ENCODE measurements at regions not wholly inside any gene's neighbourhood (a gene's known extent, or its start where the extent isn't known, plus 50 kb on each side); places are given as distances from the start of the nearest gene placed in this dataset.
"Not testable (repeated sequence)": the region's sequence is repeated elsewhere in the genome, so short reads cannot be mapped to it uniquely, and the experiment has no call there.

DNA sequence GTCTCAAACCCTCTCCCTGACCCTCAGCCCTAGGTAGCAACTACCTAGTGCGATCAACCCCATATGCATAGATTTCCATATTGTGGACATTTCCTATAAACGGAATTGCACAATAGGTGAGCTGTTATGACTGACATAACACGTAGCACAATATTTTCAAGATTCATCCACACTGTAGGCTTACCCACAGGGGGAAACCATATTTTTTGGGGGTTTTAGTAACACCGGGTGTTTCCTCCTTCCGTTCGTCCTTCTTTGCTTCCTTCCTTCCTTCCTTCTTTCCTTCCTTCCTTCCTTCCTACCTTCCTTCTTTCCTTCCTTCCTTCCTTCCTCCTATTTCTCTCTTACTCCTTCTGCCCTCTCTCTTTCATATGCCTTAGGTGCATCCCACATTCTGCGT, 524.2 kb downstream of the CWH43 start:
- not testable (repeated sequence) for DNase-seq

DNA sequence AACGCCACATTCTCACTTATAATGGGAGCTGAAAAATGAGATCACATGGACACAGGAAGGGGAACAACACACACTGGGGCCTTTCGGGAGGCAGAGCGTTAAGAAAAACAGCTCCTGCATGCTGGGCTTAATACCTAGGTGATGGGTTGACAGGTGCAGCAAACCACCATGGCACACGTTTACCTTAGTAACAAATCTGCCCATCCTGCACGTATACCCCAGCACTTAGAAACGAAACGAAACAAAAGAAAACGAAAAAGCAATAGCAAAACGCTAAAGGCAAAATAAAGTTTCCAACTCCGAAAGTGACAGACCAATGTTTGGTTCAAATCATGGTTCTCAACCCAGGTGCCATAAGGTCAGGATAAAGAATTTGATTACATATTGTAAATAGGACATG, 525.3 kb downstream of the CWH43 start:
- not testable (repeated sequence) for DNase-seq

DNA sequence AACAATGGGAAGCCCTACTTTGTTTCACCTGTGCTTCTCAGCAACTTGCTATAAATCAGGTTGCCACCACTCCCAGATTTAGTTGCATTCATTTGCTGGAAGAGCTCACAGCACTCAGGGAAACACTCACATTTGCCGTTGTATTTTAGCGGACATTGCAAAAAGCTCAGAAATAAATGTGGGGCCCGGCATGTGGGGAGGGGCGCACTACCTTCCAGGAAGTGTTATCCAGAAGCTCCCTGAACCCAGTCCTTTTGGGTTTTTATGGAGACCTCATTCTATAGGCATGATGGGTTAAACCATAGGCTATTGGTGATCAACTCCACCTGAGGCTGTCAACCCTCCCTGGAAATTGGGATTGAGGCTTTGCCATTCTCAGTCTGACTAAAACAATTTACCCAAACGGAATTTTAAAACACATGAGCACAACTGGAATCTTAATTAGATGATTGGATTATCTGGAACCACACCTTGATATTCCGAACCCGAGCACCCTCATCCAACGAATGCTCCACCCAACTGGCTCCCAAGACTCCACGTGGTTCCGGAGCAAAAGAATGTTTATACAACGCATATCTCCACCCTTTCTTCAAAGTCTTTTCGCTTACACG, 525.9 kb downstream of the CWH43 start:
- peak; percentile 63 for DNase-seq

DNA sequence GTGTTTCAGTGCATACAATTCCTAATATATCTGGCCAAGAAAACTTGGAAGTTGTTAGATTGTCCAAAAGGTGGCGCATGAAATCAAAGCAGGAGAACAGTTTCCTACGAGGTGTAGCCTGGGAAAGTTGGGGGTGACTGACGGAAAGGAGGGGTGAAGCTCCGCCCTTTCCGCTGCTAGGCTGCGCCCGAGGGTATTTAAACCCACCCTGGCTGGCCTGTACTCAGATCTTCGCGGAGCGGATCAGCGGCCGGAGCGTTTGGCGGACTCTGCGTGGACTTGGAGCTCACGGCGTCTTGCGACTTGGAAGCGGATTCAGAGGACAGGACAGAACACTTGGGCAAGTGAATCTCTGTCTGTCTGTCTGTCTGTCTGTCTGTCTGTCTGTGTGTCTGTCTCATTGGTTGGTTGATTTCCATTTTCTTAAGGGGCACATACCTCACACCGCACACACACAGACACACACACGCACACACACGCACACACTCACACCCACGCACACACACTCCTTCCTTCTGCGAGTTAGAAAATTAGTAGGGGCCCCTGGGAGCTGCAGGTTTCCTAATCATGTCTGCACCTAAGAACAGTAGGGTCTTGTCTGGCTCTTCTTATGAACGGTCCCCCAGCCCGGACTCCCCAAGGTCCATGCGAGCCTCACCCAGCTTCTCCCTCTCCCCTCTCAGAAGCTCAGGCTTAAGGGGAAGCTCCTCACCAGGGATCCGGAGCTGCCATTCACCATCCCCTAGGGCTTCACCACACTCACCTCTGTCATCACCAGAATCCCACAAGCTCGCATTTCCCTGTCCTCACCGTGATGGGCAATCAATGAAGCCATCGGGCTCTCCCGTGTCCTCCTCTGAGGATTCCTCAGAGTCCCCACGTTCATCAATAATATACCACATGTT, 526.8 kb downstream of the CWH43 start:
- DNase-seq = peak; percentile 68

DNA sequence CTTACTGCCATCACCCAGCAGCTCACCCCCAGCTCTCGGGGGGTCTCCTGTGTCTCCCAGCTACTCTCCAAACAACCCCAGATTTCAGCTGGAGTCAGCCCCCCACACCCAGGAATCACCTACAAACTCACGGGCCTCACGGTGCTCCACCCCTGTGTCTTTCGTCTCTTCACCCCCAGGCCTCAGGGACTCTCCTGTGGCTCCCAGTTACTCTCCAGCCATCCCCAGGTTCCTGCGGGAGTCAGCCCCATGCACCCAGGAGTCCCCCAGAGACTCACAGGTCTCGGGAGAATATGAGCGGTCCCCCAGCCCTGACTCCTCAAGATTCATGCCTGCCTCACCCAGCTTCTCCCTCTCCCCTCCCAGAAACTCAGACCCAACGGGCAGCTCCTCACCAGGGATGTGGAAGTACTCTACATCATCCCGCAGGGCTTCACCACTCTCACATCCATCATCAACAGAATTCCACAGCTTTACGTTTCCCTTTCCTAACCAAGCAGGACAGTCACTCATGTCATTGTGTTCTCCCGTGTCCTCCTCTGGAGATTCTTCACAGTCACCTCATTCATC, 527.6 kb downstream of the CWH43 start:
- peak; percentile 62 for DNase-seq

DNA sequence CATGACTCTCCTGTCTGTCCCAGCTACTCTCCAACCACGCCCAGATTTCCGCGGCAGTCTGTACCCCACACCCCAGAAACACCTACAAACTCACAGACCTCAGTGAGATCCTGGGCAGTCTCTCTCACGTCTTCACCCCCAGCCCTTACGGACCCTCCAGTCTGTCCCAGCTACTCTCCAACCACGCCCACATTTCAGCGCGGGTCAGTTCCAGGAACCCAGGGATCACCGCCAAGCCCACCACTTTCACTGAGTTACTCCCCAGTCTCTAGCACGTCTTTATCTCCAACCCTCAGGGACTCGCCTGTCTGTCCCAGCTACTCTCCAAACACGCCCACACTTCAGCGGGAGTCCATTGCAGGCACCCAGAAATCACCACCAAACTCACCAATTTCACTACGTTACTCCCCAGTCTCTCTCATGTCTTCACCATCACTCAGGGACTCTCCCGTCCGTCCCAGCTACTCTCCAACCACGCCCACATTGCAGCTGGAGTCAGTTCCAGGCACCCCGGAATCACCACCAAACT, 528.2 kb downstream of the CWH43 start:
- peak; percentile 65 for DNase-seq

DNA sequence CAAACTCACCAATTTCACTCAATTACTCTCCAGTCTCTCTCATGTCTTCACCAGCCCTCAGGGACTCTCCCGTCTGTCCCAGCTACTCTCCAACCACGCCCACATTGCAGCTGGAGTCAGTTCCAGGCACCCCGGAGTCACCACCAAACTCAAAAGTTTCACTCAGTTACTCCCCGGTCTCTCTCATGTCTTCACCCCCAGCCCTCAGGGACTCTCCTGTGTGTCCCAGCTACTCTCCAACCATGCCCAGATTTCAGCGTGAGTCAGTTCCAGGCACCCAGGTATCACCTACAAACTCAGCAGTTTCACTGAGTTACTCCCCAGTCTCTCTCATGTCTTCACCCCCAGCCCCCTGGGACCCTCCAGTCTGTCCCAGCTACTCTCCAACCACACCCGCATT, 528.8 kb downstream of the CWH43 start:
- DNase-seq = peak; percentile 61

DNA sequence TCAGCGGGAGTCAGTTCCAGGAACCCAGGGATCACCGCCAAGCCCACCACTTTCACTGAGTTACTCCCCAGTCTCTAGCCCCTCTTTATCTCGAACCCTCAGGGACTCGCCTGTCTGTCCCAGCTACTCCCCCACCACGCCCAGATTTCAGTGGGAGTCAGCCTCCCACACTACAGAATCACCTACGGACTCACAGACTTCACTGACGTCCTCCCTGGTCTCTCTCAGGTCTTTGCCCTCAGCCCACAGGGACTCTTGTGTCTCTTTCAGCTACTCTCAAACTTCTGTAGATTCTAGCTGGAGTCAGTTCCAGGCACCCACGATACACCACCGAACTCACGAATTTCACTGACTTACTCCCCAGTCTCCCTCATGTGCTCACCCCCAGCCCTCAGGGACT, 529.2 kb downstream of the CWH43 start:
- not testable (repeated sequence) for DNase-seq

DNA sequence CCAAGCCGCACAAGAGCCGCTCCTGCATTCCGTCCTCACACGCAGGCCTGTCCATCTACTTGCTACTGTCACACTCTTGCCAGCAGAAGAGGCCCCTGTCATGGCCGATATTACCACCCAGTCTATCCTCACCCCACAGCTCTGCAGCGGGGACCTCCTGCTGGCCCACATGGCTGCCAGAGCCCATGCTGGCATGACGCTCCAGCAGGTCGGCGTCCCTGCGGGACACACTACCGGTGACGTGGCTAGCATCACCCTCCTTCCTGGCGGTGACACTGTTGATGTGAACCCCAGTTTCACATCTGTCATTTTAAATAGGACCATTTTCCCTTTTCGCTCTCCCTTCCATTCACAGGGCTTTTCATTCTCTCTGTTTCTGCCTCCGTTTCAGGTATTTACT, 530.0 kb downstream of the CWH43 start:
- DNase-seq = not testable (repeated sequence)

DNA sequence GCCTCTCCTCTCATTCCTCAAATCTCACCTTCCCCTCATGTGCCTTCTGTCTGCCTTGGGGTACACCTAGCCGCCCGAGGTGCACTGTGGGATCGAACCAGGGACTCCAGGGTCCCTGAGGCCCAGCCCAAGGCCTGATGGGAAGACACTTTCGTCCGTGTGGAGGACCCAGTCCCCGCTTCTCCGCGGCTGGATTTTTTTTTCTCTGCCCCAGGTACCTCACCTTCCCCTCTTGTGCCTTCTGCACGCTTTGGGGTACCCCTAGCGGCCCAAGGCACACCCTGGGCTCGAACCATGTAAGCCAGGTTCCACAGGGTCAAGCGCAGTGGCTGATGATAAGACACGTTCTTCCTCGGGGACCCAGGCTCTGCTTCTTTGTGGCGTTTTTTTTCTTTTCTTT, 530.7 kb downstream of the CWH43 start:
- no peak for DNase-seq

DNA sequence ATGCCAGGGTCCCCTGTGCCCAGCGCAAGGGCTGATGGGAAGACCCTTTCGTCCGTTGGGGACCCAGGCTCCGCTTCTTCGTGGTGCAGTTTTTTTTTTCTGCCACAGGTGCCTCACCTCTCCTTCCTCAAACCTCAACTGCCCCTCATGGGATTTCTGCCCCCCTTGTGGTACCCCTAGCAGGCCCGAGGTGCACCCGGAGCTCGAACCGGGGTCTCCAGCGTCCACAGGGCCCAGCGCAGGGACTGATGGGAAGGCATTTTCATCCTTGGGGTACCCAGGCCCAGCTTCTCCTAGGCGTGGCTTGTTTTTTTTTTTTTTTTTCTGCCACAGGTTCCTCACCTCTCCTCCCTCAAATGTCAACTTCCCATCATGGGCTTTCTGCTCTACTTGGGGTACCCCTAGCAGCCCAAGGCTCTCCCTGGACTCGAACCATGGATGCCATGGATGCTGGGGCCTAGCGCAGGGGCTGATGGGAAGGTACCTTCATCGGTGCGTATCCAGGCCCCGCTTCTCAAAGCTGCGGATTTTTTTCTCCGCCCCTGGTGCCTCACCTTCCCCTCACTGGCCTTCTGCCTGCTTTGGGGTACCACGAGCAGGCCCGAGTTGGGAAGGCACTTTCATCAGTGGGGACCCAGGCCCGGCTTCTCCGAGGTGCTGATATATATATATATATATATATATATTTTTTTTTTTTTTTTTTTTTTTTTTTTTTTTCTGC, 531.6 kb downstream of the CWH43 start:
- not testable (repeated sequence) for DNase-seq

DNA sequence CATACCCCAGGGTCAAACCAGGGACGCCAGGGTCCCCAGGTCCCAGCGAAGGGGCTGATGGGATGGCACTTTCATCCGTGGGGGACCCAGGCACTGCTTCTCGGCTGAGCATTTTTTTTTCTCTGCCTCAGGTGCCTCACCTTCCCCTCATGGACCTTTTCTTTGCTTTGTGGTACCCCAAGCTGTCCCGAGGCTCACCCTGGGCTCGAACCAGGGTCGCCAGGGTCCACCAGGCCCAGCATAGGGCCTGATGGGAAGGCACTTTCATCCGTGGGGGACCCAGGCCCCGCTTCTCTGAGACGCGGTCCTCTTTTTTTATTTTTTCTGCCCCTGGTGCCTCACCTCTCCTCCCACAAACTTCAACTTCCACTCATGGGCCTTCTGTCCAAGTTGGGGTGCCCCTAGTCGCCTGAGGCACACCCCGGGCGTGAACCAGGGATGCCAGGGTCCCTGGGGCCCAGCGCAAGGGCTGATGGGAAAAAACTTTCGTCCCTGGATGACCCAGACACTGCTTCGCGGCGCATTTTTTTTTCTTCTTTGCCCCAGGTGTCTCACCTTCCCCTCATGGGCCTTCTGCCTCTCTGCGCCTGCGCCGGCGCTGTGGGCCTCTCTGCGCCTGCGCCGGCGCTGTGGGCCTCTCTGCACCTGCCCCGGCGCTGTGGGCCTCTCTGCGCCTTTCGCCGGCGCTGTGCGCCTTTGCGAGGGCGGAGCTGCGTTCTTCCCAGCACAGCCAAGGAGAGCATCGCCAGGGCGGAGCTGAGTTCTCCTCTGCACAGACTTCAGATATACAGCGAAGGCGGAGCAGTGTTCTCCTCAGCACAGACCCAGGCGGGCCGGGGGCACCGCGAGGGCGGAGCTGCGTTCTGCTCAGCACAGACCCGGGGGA, 533.3 kb downstream of the CWH43 start:
- DNase-seq = not testable (repeated sequence)

DNA sequence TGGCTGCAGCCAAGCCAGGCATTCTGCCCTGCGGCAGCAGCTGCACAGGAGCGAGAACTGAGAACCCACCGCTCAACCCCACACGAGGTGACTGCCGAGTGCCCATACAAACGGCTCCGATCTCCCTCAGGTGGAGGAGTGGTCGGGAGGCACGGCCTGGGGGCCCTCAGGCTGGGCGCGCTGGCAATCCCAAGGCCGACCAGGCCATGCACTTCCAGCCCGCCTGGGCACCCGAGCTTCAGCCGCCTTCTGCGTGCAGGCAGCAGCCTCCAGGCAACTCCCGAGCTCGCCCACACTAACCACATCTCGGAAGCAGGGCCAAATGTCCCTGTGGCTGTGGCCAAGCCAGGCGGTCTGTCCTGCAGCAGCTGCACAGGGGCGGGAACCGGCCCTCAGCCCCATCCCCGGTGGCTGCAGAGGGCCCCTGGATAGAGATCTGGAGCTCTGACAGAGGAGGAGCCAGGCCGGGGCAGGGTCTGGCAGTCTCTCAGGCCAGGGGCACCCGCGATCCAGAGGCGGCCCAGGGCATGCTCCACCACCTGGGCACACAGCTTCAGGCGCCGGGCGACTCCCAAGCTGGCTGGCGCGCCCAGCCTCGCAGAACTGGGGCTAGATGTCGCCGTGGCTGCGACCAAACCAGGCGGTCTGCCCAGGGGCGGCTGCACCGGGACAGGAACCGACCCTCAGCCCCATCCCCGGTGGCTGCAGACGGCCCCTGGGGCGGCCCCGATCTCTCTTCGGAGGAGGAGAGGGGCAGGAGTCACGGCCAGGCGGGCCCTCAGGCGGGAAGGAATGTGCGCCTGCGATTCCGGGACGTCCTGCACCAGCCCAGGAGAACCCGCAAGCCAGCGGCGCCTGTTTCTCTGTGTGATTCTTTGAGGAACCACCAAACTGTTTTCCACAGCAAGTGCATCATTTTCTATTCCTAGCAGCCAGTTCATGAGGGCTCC, 538.0 kb downstream of the CWH43 start:
- DNase-seq = not testable (repeated sequence)

DNA sequence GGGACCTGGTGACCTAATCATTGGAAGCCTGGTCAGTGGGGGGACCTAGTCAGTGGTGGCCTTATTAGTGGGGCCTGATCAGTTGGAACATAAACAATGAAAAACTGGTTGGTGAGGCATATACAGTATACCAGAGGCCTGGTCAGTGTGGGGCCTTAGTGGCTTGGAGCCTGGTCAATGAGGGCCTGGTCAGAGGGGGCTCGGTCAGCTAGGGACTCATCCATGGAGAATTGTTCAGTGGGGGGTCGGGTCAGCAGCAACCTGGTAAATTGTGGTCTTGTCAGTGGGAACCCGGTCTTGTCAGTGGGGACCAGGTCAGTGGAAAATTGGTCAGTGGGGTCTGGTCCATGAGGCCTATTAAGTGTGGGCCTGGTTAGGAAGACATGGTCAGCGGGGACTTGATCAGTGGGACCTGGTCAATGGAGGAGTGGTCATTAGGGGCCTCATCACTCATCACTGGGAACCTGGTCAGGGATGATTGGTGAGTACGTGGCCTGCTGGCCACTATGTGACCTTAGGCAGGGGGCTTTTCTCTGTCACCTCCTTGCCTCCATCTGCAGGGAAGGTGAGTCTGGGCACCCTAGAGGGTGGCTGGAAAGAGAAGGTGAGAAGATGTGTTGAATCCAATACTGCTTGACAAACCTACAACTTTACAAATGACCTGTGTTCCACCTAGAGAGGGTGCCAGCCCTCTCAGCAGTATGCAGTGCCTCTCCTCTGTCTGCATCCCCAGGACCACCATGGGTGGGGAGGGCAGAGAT, 573.0 kb downstream of the CWH43 start:
- not testable (repeated sequence) for DNase-seq

DNA sequence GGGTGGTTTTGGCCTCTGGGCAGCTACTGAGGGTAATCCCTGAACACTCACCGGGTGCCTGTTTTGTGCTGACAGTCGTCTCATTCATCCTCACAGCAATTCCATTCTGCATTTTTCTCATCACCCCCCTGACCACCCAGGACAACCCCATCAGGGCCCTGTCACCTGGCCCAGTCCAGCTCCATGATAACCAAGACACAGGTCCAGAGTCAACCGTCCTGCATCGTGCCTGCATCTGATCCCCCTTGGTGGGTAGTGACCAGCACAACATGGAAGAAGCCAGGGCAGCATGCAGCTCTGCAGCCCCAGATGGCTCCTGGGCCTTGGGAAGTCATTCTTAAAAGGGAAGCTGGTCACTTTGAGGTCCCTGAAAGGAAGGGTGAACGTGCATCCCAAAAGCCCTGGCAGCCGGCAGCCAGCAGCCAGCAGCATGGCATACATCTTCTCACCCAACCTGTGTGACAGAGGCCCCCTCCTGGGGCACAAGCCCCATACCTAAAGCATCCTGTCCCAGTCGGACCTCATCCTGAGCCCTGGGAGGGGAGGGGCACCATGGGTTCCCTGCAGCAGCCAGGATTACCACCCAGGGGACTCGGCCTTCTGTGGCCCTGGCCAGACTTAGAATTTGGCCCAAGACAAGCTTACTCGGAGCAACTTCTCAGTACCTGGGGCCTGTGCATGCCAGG, 574.2 kb downstream of the CWH43 start:
- DNase-seq = not testable (repeated sequence)

DNA sequence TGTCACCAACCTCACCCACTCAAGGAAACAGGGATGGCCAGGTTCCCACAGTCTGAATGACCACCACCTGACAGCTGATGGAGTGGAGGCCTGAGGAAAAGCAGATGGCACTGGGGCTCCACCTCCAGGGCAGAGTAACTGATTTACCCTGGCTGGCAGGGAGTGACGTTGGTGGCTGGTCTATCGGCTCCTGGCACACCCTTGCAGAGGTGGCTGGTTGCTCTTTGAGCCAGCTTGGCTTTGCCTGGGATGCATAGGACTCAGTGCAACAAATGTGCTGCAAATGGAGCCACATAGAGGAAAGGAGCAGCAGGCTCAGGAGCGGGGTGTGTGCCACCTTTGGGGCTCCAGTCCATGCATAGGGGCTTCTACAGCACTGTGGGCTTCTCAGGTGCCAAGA, 574.8 kb downstream of the CWH43 start:
- DNase-seq = not testable (repeated sequence)

DNA sequence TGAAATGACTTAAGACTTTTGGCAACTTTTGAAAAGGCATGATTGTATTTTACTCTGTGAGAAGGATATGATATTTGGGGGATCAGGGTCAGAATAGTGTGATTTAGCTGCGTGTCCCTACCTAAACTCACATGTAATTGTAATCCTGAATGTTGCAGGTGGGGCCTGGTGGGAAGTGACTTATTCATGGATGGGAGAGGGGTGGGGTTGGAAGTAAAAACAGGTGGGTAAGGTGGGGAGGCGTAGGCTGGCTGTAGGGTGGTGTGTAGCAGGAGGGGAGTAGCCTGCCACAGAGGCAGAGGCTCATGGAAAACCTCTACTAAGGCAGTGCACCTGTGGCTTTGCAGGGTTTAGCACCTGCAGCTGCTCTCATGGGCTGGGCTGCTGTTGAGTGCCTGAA, 584.2 kb downstream of the CWH43 start:
- DNase-seq = not testable (repeated sequence)

DNA sequence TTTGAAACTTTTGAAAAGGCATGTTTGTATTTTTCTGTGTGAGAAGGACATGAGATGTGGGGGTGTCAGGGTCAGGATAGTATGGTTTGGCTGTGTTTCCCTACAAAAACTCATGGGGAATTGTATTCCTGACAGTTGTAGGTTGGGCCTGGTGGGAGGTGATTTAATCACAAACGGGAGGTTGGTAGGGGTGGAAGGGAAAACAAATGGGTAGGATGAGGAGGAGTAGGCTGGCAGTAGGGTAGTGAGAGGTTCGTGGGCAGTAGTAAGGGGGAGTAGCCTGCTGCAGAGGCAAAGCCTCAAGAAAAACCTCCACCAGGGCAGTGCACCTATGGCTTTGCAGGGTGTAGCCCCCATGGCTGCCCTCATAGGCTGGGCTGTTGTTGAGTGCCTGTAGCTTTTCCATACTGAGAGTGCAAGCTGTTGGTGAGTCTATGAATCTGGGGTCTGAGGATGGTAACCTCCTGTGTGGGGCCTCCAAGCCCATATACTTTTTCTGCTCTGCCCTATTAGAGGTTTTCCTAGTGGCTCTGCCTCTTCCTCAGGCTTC, 587.7 kb downstream of the CWH43 start:
- DNase-seq = not testable (repeated sequence)

DNA sequence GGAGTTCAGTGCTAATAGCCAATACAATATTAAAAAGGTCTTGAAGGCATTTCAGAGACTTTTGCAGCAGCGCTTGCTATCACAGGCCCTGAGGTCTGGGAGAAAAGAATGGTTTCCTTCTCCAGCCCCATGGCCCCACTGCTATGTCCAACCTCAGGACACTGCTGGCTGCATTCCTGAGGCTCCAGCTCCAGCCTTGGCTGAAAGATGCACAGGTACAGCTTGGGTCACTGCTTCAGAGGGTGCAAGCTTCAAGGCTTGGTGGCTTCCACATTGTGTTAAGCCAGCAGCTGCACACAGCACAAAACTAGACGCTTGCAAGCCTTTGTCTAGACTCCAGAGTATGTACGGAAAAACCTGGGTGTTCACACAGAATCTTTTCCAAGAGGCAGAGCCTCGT, 589.2 kb downstream of the CWH43 start:
- DNase-seq = not testable (repeated sequence)

Measured in activated effector memory CD4-positive, alpha-beta T cell treated with anti-CD3 and anti-CD28 coated beads, Interleukin-2, amount 50 U/mL, for 16 hours (primary cell).